ENCODE measurements at regions not wholly inside any gene's neighbourhood (a gene's known extent, or its start where the extent isn't known, plus 50 kb on each side); places are given as distances from the start of the nearest gene placed in this dataset.

DNA sequence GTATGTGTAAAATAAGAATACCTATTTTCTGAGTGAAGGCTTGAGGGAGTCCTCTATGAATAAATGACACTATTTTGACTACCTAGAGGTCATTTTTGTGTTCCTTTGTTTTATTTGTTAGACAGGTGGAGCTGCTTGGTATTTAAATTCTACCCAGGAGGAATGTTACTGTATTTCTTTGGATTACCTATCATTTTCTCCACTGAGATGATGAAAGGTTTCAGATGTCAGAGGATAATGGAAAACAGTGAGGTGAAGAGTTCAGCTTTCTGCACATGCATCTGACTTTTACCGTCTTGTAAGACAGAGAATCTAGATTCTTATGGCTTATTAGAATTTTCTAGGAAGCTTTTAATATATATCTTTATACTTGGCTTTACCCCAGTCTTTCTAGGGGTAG, 689.8 kb upstream of the NXPH2 start:
- H3K4me1 ChIP-seq (ENCODE audit: insufficient read depth), result no peaks in the 10 kb centered on the region
- H3K36me3 ChIP-seq, result no peaks in the 10 kb centered on the region
- TF ChIP-seq, protein P1, sequence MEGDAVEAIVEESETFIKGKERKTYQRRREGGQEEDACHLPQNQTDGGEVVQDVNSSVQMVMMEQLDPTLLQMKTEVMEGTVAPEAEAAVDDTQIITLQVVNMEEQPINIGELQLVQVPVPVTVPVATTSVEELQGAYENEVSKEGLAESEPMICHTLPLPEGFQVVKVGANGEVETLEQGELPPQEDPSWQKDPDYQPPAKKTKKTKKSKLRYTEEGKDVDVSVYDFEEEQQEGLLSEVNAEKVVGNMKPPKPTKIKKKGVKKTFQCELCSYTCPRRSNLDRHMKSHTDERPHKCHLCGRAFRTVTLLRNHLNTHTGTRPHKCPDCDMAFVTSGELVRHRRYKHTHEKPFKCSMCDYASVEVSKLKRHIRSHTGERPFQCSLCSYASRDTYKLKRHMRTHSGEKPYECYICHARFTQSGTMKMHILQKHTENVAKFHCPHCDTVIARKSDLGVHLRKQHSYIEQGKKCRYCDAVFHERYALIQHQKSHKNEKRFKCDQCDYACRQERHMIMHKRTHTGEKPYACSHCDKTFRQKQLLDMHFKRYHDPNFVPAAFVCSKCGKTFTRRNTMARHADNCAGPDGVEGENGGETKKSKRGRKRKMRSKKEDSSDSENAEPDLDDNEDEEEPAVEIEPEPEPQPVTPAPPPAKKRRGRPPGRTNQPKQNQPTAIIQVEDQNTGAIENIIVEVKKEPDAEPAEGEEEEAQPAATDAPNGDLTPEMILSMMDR (IDR thresholded peaks at IDR 0.05), result no peak
- no peak overlapping the region for H3K27ac ChIP-seq
- DNase-seq, result no peak
- H3K9me3 ChIP-seq, result no peaks in the 10 kb centered on the region
- 66 to 75% (median 74%) methylated on average over 1 of the region's 1 CpG for WGBS, 3 donors
- H3K27me3 ChIP-seq, result no peaks in the 10 kb centered on the region
- H3K4me3 ChIP-seq, result no peak overlapping the region
- intact Hi-C loops (cut with DNase I), result no loop called here

- no peak for DNase-seq
Measured at GRCh38 chr2:139465789-139466188, 685.6 kb upstream of the NXPH2 start.

DNA sequence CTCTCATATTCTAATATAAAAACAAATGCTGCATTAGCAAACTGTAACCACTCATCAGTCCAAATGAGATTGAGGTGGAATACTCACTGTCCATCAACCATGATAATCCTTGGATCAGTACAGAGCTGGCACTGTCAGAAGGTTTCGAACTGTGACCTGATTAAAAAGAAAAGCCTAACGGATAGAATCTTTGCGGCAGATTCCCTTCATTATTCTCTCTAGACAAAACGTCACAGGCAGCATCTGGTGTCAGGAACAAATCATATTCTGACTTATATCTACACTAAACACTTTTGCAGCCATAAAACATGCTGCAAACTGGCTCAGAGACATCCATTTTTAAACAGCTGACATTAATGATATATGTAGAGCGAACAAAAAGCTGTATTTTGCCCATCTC, 677.7 kb upstream of the NXPH2 start:
- TF ChIP-seq, protein P1 (IDR thresholded peaks at IDR 0.05), result no peak
- TF ChIP-seq POLR2A (IDR thresholded peaks at IDR 0.05) (no peak), EP300 (IDR thresholded peaks at IDR 0.05) (no peak)
- Histone ChIP-seq H3K27me3 (no peaks in the 10 kb centered on the region), H3K27ac (no peak overlapping the region), H3K9me3 (no peaks in the 10 kb centered on the region), H3K4me3 (no peak overlapping the region), H3K36me3 (no peaks in the 10 kb centered on the region), H3K4me1 (ENCODE audit: insufficient read depth) (no peaks in the 10 kb centered on the region)
- DNase-seq, result no peak
- 59 to 62% (median 62%) methylated on average over 5 of the region's 5 CpGs for WGBS, 3 donors
- intact Hi-C loops (cut with DNase I), result no loop called here

More at GRCh38 chr2:139465789-139466188, 685.6 kb upstream of the NXPH2 start:
- intact Hi-C loops (cut with DNase I), result no loop called here
- H3K9me3 ChIP-seq, result no peaks in the 10 kb centered on the region
- no peaks in the 10 kb centered on the region for H3K27me3 ChIP-seq
- TF ChIP-seq, protein P1 (IDR thresholded peaks at IDR 0.05), result no peak
- TF ChIP-seq EP300 (IDR thresholded peaks at IDR 0.05), result no peak
- TF ChIP-seq POLR2A (IDR thresholded peaks at IDR 0.05), result no peak
- H3K36me3 ChIP-seq, result no peaks in the 10 kb centered on the region
- H3K4me3 ChIP-seq, result no peak overlapping the region
- H3K4me1 ChIP-seq (ENCODE audit: insufficient read depth), result no peaks in the 10 kb centered on the region
- H3K27ac ChIP-seq, result no peak overlapping the region
- 49 to 62% (median 54%) methylated on average over 4 of the region's 4 CpGs for WGBS, 3 donors

GRCh38 chr2:139454251-139454650, 674.1 kb upstream of the NXPH2 start:
- Histone ChIP-seq H3K36me3 (no peaks in the 10 kb centered on the region), H3K4me3 (no peak overlapping the region), H3K27ac (no peak overlapping the region), H3K4me1 (ENCODE audit: insufficient read depth) (no peaks in the 10 kb centered on the region), H3K27me3 (no peaks in the 10 kb centered on the region), H3K9me3 (no peaks in the 10 kb centered on the region)
- no peak for DNase-seq
- WGBS, 3 donors, result 54 to 89% (median 77%) methylated on average over 1 of the region's 1 CpG
- TF ChIP-seq POLR2A (IDR thresholded peaks at IDR 0.05) (no peak), EP300 (IDR thresholded peaks at IDR 0.05) (no peak)
- TF ChIP-seq, protein P1 (IDR thresholded peaks at IDR 0.05), result no peak
- intact Hi-C loops (cut with DNase I), result no loop called here

DNA sequence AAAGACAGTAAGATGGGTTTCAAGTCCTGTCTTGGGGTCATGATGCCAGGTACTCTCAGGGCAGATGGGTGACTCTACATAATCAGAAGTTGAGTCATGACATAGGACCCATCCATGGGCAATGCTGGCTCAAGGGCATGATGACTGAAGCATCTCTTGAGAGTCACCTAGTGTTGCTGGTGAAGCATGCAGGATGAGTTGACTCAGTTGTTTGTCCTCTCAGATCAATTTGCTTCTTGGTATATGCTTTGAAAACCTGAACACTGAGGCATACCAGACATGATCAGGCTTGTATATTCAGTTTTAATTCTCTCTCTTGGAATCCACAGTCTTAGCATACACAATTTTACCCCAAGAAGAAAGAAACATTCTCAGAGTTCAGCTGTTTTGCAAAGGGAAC, 658.9 kb upstream of the NXPH2 start:
- no peaks in the 10 kb centered on the region for H3K9me3 ChIP-seq
- no peak overlapping the region for H3K4me3 ChIP-seq
- no peaks in the 10 kb centered on the region for H3K27me3 ChIP-seq
- no peaks in the 10 kb centered on the region for H3K36me3 ChIP-seq
- H3K4me1 ChIP-seq (ENCODE audit: insufficient read depth), result no peaks in the 10 kb centered on the region
- TF ChIP-seq, protein P1 (IDR thresholded peaks at IDR 0.05), result no peak
- TF ChIP-seq POLR2A (IDR thresholded peaks at IDR 0.05) (no peak), EP300 (IDR thresholded peaks at IDR 0.05) (no peak)
- intact Hi-C loops (cut with DNase I), result loop anchor here in 1 of 4 donors (5.0 kb wide), 1 partner anchor 1997 kb away; no protein-coding TSS in a partner anchor
- no peak overlapping the region for H3K27ac ChIP-seq
- DNase-seq, result no peak
